Liver (tissue), 8 donors: ENCODE measurements at regions not wholly inside any gene's neighbourhood (a gene's known extent, or its start where the extent isn't known, plus 50 kb on each side); places are given as distances from the start of the nearest gene placed in this dataset.

Experiments
- DNase-seq: peaks from one replicate; pipeline ENCODE4 v3.0.0-alpha.2; 2017; ENCODE audit warnings: low spot score
- H3K27ac ChIP-seq, 2 donors: one replicate each; pipeline ENCODE4 v1.7.0; 2013; ENCODE audit warnings: inconsistent platforms in 2 of 2, low read length in 2 of 2, control low read depth in 1 of 2, low read depth in 1 of 2, mild to moderate bottlenecking in 1 of 2
- H3K27me3 ChIP-seq, 4 donors: one replicate each; pipeline versions ENCODE4 v1.6.1 to v1.7.0; 2013; ENCODE audit warnings: low read length in 3 of 4, inconsistent platforms in 1 of 4, mild to moderate bottlenecking in 1 of 4, moderate library complexity in 1 of 4; ENCODE audit not compliant: control insufficient read depth in 4 of 4, insufficient read depth in 4 of 4
- H3K36me3 ChIP-seq, 4 donors: one replicate each; pipeline versions ENCODE4 v1.6.1 to v1.7.0; 2013; ENCODE audit warnings: low read length in 3 of 4, mild to moderate bottlenecking in 3 of 4, low read depth in 1 of 4, moderate library complexity in 1 of 4; ENCODE audit not compliant: control insufficient read depth in 4 of 4, insufficient read depth in 3 of 4
- H3K4me1 ChIP-seq, 4 donors: one replicate each; pipeline versions ENCODE4 v1.6.1 to v1.7.0; 2013; ENCODE audit warnings: low read length in 3 of 4, mild to moderate bottlenecking in 3 of 4, moderate library complexity in 1 of 4; ENCODE audit not compliant: control insufficient read depth in 4 of 4, insufficient read depth in 4 of 4
- H3K4me3 ChIP-seq, 3 donors: one replicate each; pipeline versions ENCODE4 v1.6.1 to v1.7.0; 2013; ENCODE audit warnings: low read length in 3 of 3, control low read depth in 1 of 3, low read depth in 1 of 3, mild to moderate bottlenecking in 1 of 3
- H3K9ac ChIP-seq, 2 donors: one replicate each; pipeline ENCODE4 v1.7.0; 2013; ENCODE audit warnings: low read length in 2 of 2, mild to moderate bottlenecking in 2 of 2, moderate library complexity in 2 of 2, control low read depth in 1 of 2, low read depth in 1 of 2
- H3K9me3 ChIP-seq, 4 donors: one replicate each; pipeline versions ENCODE4 v1.6.1 to v1.7.0; 2013; ENCODE audit warnings: low read length in 3 of 4; ENCODE audit not compliant: control insufficient read depth in 4 of 4
- FOXA1 ChIP-seq: IDR thresholded peaks from 2 replicates; pipeline ENCODE4 v1.6.1; 2016; ENCODE audit warnings: antibody characterized with exemption
- FOXA2 ChIP-seq: IDR thresholded peaks from 2 replicates; pipeline ENCODE4 v1.6.1; 2016; ENCODE audit warnings: antibody characterized with exemption
- HNF4G ChIP-seq: IDR thresholded peaks from 2 replicates; pipeline ENCODE4 v1.6.1; 2016; ENCODE audit warnings: antibody characterized with exemption
- JUND ChIP-seq, 2 donors: IDR thresholded peaks; 2 replicates each; pipeline ENCODE4 v1.6.1; 2016; ENCODE audit warnings: antibody characterized with exemption in 2 of 2
- NR2F2 ChIP-seq: IDR thresholded peaks from 2 replicates; pipeline ENCODE4 v1.6.1; 2016; ENCODE audit warnings: antibody characterized with exemption
- RXRA ChIP-seq, 2 donors: IDR thresholded peaks; 2 replicates each; pipeline ENCODE4 v1.6.1; 2017 to 2018; ENCODE audit warnings: antibody characterized with exemption in 2 of 2, mild to moderate bottlenecking in 1 of 2
- SP1 ChIP-seq: IDR thresholded peaks from 2 replicates; pipeline ENCODE4 v1.6.1; 2018; ENCODE audit warnings: antibody characterized with exemption, mild to moderate bottlenecking
- YY1 ChIP-seq: IDR thresholded peaks from 2 replicates; pipeline ENCODE4 v1.6.1; 2016; ENCODE audit warnings: antibody characterized with exemption, mild to moderate bottlenecking
- WGBS: extraction: QIAGEN DNeasy Blood & Tissue Kit; methylation state at CpG from one replicate; pipeline ENCODE4 v1.1.7; 2013; 5-methylcytosine and 5-hydroxymethylcytosine counted together
- TF ChIP-seq, protein P1 (sequence below): IDR thresholded peaks from 2 replicates; pipeline ENCODE4 v1.6.1; 2016; ENCODE audit warnings: antibody characterized with exemption
- TF ChIP-seq, protein P2 (sequence below): IDR thresholded peaks from 2 replicates; pipeline ENCODE4 v1.6.1; 2016; ENCODE audit warnings: antibody characterized with exemption, mild to moderate bottlenecking
- TF ChIP-seq, protein P3 (sequence below): IDR thresholded peaks from 2 replicates; pipeline ENCODE4 v1.6.1; 2016; ENCODE audit warnings: antibody characterized with exemption
- TF ChIP-seq, protein P4 (sequence below): fragments of 150-350 bp; IDR thresholded peaks from 2 replicates; pipeline ENCODE4 v1.5.1; 2017; ENCODE audit warnings: improper control_type of control experiment, low read depth, low read length; ENCODE audit not compliant: missing input control
- TF ChIP-seq, protein P5 (sequence below): IDR thresholded peaks from 2 replicates; pipeline ENCODE4 v1.6.1; 2016; ENCODE audit warnings: antibody characterized with exemption
- donor health status: healthy.
- donor health status: healthy.
- donor health status: healthy.
- donor health status: healthy.
- donor health status: healthy.

DNA sequence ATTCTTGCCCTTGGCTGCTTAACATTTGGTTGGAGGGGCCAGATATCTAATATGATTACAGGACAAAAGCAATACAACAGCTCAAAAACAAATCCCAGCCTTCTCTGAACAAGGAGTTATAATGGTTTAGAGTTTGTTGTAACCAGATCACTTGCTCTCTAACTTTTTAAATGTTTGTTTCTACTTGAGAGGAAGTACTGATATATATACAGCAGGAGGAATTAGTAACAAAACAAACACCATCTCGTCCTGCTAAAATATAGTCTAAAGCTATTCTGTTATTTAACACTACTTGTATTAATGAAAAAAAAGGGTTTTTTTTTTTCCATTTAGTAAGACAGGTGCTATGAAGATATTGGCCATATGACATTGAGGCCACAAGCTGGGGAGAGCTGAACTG is 60.9 kb upstream of the TMEM17 start:
- no peak overlapping the region for H3K27ac ChIP-seq
- H3K36me3 ChIP-seq, result no peaks in the 10 kb centered on the region
- no peak for DNase-seq

DNA sequence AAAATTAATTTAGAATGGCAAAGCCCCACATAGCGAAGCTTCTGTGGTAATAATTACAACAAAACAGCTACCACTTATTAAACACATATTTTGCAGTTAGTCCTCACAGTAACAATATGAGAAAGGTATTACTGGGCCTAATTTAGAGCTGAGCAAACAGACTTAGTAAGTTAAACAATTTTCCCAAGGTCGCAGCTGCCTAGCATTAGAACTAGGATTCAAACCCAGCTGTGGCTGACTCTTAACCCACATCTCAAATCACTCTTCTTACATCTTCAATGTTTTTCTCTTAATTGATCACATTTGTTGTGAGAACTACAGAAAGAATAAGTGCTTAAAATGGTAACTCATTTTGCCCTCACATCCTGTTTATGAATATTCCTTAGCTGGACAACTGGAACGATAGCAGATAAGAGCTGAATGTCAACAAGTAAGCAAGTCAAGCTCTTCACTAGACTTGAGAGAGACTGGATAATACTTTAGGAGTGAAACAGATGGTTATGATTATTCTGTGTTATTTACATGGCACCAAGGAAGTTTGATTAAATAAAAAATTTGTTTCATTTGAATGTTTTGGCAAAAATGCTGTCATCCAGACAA is 59.4 kb upstream of the TMEM17 start:
- no peak overlapping the region for H3K27ac ChIP-seq
- DNase-seq, result no peak
- peaks cover 3 to 27% (median 16%) of the 10 kb centered on the region in 4 donors for H3K4me1 ChIP-seq
- no peak overlapping the region for H3K4me3 ChIP-seq
- 62% methylated on average over 3 of the region's 3 CpGs for WGBS
- no peaks in the 10 kb centered on the region for H3K27me3 ChIP-seq
- no peaks in the 10 kb centered on the region for H3K36me3 ChIP-seq
- no peaks in the 10 kb centered on the region for H3K9me3 ChIP-seq
- H3K9ac ChIP-seq, result no peak overlapping the region
- TF ChIP-seq SP1 (no peak), RXRA (IDR thresholded peaks at IDR 0.05) (no peak), NR2F2 (no peak), FOXA2 (no peak), FOXA1 (no peak), HNF4G (no peak)
- TF ChIP-seq, protein P1, sequence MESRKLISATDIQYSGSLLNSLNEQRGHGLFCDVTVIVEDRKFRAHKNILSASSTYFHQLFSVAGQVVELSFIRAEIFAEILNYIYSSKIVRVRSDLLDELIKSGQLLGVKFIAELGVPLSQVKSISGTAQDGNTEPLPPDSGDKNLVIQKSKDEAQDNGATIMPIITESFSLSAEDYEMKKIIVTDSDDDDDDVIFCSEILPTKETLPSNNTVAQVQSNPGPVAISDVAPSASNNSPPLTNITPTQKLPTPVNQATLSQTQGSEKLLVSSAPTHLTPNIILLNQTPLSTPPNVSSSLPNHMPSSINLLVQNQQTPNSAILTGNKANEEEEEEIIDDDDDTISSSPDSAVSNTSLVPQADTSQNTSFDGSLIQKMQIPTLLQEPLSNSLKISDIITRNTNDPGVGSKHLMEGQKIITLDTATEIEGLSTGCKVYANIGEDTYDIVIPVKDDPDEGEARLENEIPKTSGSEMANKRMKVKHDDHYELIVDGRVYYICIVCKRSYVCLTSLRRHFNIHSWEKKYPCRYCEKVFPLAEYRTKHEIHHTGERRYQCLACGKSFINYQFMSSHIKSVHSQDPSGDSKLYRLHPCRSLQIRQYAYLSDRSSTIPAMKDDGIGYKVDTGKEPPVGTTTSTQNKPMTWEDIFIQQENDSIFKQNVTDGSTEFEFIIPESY, result no peak
- TF ChIP-seq, protein P2, sequence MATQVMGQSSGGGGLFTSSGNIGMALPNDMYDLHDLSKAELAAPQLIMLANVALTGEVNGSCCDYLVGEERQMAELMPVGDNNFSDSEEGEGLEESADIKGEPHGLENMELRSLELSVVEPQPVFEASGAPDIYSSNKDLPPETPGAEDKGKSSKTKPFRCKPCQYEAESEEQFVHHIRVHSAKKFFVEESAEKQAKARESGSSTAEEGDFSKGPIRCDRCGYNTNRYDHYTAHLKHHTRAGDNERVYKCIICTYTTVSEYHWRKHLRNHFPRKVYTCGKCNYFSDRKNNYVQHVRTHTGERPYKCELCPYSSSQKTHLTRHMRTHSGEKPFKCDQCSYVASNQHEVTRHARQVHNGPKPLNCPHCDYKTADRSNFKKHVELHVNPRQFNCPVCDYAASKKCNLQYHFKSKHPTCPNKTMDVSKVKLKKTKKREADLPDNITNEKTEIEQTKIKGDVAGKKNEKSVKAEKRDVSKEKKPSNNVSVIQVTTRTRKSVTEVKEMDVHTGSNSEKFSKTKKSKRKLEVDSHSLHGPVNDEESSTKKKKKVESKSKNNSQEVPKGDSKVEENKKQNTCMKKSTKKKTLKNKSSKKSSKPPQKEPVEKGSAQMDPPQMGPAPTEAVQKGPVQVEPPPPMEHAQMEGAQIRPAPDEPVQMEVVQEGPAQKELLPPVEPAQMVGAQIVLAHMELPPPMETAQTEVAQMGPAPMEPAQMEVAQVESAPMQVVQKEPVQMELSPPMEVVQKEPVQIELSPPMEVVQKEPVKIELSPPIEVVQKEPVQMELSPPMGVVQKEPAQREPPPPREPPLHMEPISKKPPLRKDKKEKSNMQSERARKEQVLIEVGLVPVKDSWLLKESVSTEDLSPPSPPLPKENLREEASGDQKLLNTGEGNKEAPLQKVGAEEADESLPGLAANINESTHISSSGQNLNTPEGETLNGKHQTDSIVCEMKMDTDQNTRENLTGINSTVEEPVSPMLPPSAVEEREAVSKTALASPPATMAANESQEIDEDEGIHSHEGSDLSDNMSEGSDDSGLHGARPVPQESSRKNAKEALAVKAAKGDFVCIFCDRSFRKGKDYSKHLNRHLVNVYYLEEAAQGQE, result no peak
- TF ChIP-seq, protein P3, sequence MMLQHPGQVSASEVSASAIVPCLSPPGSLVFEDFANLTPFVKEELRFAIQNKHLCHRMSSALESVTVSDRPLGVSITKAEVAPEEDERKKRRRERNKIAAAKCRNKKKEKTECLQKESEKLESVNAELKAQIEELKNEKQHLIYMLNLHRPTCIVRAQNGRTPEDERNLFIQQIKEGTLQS, result no peak
- TF ChIP-seq, protein P4, sequence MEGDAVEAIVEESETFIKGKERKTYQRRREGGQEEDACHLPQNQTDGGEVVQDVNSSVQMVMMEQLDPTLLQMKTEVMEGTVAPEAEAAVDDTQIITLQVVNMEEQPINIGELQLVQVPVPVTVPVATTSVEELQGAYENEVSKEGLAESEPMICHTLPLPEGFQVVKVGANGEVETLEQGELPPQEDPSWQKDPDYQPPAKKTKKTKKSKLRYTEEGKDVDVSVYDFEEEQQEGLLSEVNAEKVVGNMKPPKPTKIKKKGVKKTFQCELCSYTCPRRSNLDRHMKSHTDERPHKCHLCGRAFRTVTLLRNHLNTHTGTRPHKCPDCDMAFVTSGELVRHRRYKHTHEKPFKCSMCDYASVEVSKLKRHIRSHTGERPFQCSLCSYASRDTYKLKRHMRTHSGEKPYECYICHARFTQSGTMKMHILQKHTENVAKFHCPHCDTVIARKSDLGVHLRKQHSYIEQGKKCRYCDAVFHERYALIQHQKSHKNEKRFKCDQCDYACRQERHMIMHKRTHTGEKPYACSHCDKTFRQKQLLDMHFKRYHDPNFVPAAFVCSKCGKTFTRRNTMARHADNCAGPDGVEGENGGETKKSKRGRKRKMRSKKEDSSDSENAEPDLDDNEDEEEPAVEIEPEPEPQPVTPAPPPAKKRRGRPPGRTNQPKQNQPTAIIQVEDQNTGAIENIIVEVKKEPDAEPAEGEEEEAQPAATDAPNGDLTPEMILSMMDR, result no peak
- TF ChIP-seq, protein P5, sequence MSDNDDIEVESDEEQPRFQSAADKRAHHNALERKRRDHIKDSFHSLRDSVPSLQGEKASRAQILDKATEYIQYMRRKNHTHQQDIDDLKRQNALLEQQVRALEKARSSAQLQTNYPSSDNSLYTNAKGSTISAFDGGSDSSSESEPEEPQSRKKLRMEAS, result no peak

More for the DNA sequence above, 60.9 kb upstream of the TMEM17 start:
- Histone ChIP-seq H3K27me3 (no peaks in the 10 kb centered on the region), H3K4me3 (no peak overlapping the region), H3K9ac (no peak overlapping the region), H3K9me3 (no peaks in the 10 kb centered on the region), H3K4me1 (peaks cover 3 to 37% (median 22%) of the 10 kb centered on the region in 4 donors)
- TF ChIP-seq, protein P1, result no peak
- TF ChIP-seq FOXA1, result no peak
- no peak for TF ChIP-seq YY1
- no peak for TF ChIP-seq JUND (IDR thresholded peaks at IDR 0.05)
- TF ChIP-seq HNF4G, result no peak
- WGBS, result 69% methylated on average over 1 of the region's 1 CpG
